Kidney capillary endothelial cell (primary cell): ENCODE measurements at regions not wholly inside any gene's neighbourhood (a gene's known extent, or its start where the extent isn't known, plus 50 kb on each side); places are given as distances from the start of the nearest gene placed in this dataset.
"Not testable (repeated sequence)": the region's sequence is repeated elsewhere in the genome, so short reads cannot be mapped to it uniquely, and the experiment has no call there.

ENCODE experiments used
- DNase-seq: peaks from one replicate; pipeline ENCODE4 v3.0.0-alpha.2; 2018; ENCODE audit warnings: low spot score

- DNase-seq = not testable (repeated sequence)
Measured at GRCh38 chr7:55743454-55743717, 119.2 kb downstream of the SEPTIN14 start.

DNA sequence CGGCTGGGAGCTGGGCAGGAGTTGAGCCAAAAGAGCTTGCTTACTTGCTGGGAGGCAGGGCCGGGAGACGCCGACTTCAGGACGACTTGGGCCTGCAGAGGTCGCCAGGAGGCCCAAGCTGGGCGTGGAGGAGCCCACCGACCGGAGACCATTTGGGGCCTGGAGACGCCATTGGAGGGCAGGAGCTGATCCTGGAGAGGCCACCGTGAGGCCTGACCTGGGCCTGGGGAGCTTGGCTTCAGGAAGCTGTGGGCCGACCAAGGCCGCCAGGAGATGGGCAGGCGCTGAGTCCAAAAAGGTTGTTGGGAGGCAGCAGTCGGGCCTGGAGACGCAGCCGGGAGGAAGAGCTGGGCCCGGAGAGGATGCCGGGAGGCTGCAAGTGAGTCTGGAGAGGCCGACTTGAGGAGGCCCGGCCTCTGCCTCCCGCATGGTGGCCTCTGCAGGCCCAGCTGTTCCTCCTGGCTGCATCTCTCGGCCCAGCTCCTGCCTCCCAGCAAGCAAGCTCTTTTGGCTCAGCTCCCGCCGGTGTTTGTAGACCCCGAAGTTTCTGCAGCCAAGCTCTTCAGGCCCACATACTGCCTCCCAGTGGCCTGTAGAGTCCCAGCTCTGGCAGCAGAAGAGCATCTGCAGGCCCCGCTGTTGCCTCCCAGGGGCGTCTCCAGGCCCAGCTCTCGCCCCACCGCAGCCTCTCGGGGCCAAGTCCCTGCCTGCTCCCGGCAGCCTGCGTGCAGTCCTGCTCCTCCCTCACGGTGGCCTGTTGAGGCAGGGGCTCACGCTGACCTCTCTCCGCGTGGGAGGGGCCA lies 119.7 kb downstream of the SEPTIN14 start:
- not testable (repeated sequence) for DNase-seq

- not testable (repeated sequence) for DNase-seq
Measured at GRCh38 chr7:55741721-55742631, 120.6 kb downstream of the SEPTIN14 start.

DNA sequence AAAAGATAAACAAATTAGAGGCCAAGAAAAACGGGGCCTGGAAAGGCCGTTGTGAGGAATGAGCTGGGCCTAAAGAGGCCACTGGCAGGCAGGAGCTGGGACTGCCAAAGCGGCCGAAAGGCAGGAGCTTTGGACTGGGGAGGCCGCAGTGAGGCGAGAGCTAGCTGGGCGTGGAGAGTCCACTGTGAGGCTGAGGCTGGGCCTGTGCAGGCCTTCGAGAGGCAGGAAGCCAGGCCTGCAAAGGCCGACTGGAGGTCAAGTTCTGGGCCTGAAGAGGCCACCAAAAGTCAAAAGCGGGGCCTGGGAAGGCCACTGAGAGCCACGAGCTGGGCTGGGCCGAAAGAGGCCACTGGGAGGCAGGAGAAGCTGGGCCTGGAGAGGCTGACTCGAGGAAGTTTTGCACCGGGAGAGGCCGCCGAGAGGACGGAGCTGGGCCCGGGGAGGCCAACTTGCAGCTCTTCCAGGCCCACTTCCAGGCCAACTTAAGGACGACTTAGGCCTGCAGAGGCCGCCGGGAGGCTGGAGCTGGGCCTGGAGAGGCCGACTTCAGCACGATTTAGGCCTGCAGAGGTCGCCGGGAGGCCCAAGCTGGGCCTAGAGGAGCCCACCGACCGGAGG lies 121.8 kb downstream of the SEPTIN14 start:
- DNase-seq = not testable (repeated sequence)

DNA sequence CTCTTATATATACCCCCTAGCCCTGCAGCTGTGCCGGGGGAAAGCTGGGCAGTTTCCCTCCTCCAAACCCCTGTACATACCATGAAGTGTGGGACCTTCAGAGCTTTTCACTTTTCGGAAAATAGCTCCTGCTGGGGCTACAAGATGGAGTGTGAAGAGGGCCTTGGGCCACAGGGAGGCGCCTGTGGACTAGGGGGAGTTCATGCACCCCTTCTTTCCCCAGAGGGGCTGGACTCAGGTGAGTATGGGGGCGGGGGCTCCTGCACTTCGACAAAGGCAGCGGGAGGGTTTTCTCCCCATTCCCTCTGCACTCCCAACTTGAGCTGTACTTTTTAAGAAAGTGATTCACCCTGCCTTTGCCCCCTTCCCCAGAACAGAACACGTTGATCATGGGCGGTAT lies 122.5 kb downstream of the SEPTIN14 start:
- DNase-seq = not testable (repeated sequence)

- not testable (repeated sequence) for DNase-seq
Measured at GRCh38 chr7:55736641-55737221, 125.8 kb downstream of the SEPTIN14 start.

- no peak for DNase-seq
Measured at GRCh38 chr7:55733241-55734140, 129.1 kb downstream of the SEPTIN14 start.

- no peak for DNase-seq
Measured at GRCh38 chr7:55731931-55732330, 130.6 kb downstream of the SEPTIN14 start.

- DNase-seq = no peak
Measured at GRCh38 chr7:55730197-55730596, 132.4 kb downstream of the SEPTIN14 start.

- DNase-seq = no peak
Measured at GRCh38 chr7:55723621-55723941, 139.0 kb downstream of the SEPTIN14 start.

- DNase-seq = not testable (repeated sequence)
Measured at GRCh38 chr7:55722874-55723620, 139.5 kb downstream of the SEPTIN14 start.

- DNase-seq = not testable (repeated sequence)
Measured at GRCh38 chr7:55721004-55721403, 141.5 kb downstream of the SEPTIN14 start.

- not testable (repeated sequence) for DNase-seq
Measured at GRCh38 chr7:55715247-55715867, 143.1 kb upstream of the VOPP1 start.

DNA sequence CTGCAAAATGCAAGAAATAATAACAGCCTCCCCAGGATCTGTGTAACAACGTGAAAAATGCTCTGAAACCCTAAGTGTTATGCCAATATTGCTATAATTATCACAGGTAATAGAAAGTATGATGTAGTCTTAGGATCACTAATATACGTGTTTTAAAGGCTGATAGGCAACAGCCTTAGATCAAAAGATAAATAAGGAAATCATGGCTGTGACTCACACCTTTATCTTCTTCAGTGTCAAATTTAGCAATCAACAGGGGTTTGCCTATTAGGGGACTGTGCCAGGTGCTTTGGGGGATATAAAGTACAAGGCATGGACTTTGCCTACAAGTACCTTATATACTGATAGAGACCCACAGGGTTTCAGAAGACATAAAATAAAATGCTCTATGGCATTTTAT lies 142.1 kb upstream of the VOPP1 start:
- not testable (repeated sequence) for DNase-seq

DNA sequence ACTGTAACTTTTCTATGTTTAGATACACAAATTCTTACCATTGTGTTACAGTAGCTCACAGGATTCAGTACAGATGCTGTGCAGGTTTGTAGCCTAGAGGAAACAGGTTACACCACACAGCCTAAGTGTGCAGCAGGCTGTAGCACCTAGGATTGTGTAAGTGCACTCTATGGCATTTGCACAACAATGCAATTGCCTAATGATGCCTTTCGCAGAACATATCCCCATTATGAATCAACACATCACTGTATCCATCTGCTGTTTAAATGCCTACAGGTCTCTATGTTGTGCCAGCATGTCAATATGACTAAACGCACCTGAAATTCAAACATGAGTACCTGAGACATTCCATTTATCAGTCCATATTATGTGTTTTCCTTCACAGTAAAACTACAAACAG lies 138.0 kb upstream of the VOPP1 start:
- not testable (repeated sequence) for DNase-seq

DNA sequence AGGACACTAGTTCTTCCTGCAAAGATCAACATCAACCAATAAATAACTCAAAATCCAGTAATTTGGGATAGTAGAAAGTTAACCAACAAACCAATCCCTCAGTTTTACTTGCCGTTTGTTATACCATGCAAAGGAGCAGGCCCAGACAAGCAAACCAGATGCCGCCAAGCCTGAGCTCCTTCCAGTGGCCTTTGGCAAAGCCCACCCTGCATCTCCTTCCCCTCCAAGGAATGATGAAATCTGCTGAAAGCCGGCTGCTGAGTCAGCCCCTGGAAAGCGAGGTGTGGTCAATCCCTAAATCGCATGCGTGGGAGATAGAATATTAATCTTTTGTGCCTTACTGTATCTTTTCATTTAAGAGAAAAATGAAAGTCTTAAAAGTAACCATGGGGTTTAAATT lies 135.7 kb upstream of the VOPP1 start:
- DNase-seq = not testable (repeated sequence)

DNA sequence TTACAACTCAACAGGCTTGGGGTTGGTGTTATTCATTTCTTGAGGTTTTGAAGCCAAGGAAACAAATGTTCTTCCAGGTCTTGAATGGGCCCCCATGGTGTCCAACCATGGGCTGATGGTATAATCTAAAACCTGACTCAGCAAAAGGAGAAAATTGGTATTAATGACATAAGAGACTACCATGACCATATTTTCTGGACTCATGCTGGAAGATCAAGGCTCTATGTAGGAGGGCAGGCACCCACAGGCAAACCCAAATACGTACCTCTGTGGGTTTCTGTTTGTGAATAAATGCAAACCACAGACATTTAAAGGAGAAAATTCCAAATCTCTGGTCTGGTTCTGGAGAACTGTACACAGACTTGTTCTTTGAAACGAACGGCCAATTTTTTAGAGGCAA lies 135.1 kb upstream of the VOPP1 start:
- not testable (repeated sequence) for DNase-seq

GRCh38 chr7:55706451-55707195 lies 134.3 kb upstream of the VOPP1 start:
- not testable (repeated sequence) for DNase-seq

DNA sequence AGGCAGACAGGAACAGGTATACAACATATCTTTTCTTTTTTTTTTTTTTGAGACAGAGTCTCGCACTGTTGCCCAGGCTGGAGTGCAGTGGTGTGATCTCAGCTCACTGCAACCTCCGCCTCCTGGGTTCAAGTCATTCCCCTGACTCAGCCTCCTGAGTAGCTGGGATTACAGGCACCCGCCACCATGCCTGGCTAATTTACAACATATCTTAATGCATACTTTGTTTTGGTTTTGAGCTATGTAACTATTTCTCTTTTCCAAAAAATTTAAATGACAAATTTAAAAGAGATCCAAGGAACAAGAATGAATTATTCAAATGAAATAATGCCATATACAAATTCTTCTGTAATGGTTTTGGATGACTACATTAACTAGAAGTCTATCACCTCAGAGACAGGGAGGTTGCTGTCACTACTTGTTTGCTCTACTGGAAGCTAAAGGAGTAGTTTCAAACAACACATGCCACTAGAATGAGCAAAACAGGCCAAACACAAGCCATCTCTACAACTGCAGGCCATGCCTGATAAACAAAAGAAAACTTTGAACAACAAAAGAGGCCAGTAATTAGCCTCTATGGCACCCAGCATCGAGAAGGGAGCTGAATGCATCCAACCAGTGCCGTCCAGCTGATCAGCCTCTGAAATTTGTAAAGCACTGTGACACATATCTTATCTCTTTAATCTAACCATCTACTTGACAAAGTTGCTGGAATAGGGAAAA lies 133.6 kb upstream of the VOPP1 start:
- DNase-seq = not testable (repeated sequence)
